ENCODE measurements at regions not wholly inside any gene's neighbourhood (a gene's known extent, or its start where the extent isn't known, plus 50 kb on each side); places are given as distances from the start of the nearest gene placed in this dataset.

DNA sequence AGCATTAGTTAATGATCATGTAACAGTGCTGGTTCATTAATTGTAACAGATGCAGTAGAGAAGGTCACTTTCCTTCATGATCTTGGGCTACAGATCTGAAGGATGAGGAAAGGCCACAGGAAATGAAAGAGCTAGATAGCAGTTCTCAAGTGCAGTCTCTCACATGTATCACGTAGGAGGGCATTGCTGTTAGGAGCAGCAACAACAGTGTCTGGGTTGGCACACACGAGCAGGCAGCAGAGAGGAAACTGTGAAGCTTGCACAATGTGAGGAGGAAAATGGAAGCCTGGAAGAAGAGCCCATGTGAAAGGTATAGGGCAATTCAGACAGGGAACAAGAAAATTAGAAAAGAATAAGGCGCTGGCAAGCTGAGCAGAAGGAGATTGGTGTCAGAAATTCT lies 1741.5 kb downstream of the PCDH9 start:
- TF ChIP-seq, protein P1, sequence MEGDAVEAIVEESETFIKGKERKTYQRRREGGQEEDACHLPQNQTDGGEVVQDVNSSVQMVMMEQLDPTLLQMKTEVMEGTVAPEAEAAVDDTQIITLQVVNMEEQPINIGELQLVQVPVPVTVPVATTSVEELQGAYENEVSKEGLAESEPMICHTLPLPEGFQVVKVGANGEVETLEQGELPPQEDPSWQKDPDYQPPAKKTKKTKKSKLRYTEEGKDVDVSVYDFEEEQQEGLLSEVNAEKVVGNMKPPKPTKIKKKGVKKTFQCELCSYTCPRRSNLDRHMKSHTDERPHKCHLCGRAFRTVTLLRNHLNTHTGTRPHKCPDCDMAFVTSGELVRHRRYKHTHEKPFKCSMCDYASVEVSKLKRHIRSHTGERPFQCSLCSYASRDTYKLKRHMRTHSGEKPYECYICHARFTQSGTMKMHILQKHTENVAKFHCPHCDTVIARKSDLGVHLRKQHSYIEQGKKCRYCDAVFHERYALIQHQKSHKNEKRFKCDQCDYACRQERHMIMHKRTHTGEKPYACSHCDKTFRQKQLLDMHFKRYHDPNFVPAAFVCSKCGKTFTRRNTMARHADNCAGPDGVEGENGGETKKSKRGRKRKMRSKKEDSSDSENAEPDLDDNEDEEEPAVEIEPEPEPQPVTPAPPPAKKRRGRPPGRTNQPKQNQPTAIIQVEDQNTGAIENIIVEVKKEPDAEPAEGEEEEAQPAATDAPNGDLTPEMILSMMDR (IDR thresholded peaks at IDR 0.05; ENCODE audit: low read length) = no peak
- TF ChIP-seq EZH2 (optimal IDR thresholded peaks at IDR 0.05; ENCODE audit: low read depth, low read length) = no peak
- no peak for TF ChIP-seq EZH2phosphoT487 (IDR thresholded peaks at IDR 0.05; ENCODE audit: low read length)

Measured in MM.1S (cell line).